Adrenal gland (tissue), 9 donors: ENCODE measurements at regions not wholly inside any gene's neighbourhood (a gene's known extent, or its start where the extent isn't known, plus 50 kb on each side); places are given as distances from the start of the nearest gene placed in this dataset.

Source experiments
- DNase-seq, 7 donors: peaks; one replicate each; pipeline ENCODE4 v3.0.0-alpha.2; 2019 to 2020
- H3K27ac ChIP-seq, 5 donors: fragments of 200-600 bp; sonication (generic) in 4 of 5; 1 replicate in 3 of 5; 2 replicates in 2 of 5; pipeline versions ENCODE4 v1.5.1 to v1.8.0; 2016 to 2020; ENCODE audit warnings: mild to moderate bottlenecking in 1 of 5
- H3K27me3 ChIP-seq: fragments of 200-600 bp; 2 replicates; pipeline ENCODE4 v1.8.0; 2021
- H3K36me3 ChIP-seq, 2 donors: fragments of 200-600 bp; replicated peaks in 1 of 2; 1 replicate in 1 of 2; 2 replicates in 1 of 2; pipeline versions ENCODE4 v1.5.1 to v1.8.0; 2018 to 2022
- H3K4me1 ChIP-seq, 2 donors: fragments of 200-600 bp; replicated peaks in 1 of 2; 1 replicate in 1 of 2; 2 replicates in 1 of 2; pipeline versions ENCODE4 v1.5.1 to v1.8.0; 2018 to 2021
- H3K4me3 ChIP-seq, 4 donors: fragments of 200-600 bp; sonication (generic) in 3 of 4; one replicate each; pipeline ENCODE4 v1.5.1; 2016 to 2018
- H3K9me3 ChIP-seq, 3 donors: fragments of 200-600 bp; sonication (generic) in 1 of 3; replicated peaks in 1 of 3; 1 replicate in 2 of 3; 2 replicates in 1 of 3; pipeline versions ENCODE4 v1.5.1 to v1.8.0; 2016 to 2021
- POLR2A ChIP-seq, 2 donors: fragments of 450-650 bp; IDR thresholded peaks; one replicate each; pipeline ENCODE4 v1.6.1; 2017; ENCODE audit warnings: antibody characterized with exemption in 2 of 2, mild to moderate bottlenecking in 2 of 2, moderate library complexity in 1 of 2
- WGBS, 4 donors: extraction: QIAGEN DNeasy Blood & Tissue Kit in 2 of 4; methylation state at CpG; one replicate each; pipeline versions ENCODE4 v1.1.5 to v1.1.7; 2013 to 2017; 5-methylcytosine and 5-hydroxymethylcytosine counted together
- intact Hi-C, 2 donors: fragments of 100-400 bp; cut with DNase I; formaldehyde crosslinking; loops; one replicate each; pipeline versions ENCODE4 v1.14.1 to v1.15.0; 2022 to 2023
- TF ChIP-seq, protein P1 (sequence below), 6 experiments: fragments of 450-650 bp in 4 of 6; fragments of 200-600 bp in 2 of 6; sonication (generic) in 1 of 6; IDR thresholded peaks; 1 replicate in 5 of 6; 2 replicates in 1 of 6; pipeline versions ENCODE4 v1.5.1 to v1.8.0; 2016 to 2021; ENCODE audit warnings: antibody characterized with exemption in 6 of 6, mild to moderate bottlenecking in 2 of 6, moderate library complexity in 1 of 6
- donor health status: healthy with polysubstance abuse.
- donor health status: Bipolar disorder and iron deficiency.
- donor health status: DM: yes; HTN: yes; CAD: no.
- donor health status: DM: no; HTN: no; CAD: no.
- donor health status: DM: no; HTN: no; CAD: no.

DNA sequence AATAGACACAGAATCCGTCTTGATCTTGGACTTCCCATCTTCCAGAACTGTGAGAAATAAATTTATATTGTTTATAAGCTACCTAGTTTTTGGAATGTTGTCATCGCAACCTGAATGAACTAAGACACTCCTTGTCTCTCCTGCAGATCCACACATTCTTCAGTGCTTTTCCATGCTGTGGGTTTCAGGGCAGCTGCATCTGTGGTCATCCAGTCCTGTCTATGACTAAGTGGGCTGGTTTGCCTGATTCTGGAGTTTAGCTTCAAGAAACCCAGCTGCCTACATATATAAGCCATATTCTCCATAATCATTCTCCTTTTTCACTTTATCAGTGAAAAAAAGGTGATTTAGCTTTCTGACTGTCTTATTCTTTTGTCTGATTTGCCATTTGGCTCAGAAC, 170.3 kb upstream of the KIT start:
- Histone ChIP-seq H3K36me3 (no peaks in the 10 kb centered on the region), H3K4me1 (no peaks in the 10 kb centered on the region), H3K27me3 (no peaks in the 10 kb centered on the region), H3K4me3 (no peak overlapping the region), H3K9me3 (no peaks in the 10 kb centered on the region), H3K27ac (no peak overlapping the region)
- no peak for DNase-seq
- intact Hi-C loops: no loop called here
- 79 to 95% (median 89%) methylated on average over 2 of the region's 2 CpGs for WGBS, 4 donors
- no peak for TF ChIP-seq POLR2A (IDR thresholded peaks at IDR 0.05)
- TF ChIP-seq, protein P1, sequence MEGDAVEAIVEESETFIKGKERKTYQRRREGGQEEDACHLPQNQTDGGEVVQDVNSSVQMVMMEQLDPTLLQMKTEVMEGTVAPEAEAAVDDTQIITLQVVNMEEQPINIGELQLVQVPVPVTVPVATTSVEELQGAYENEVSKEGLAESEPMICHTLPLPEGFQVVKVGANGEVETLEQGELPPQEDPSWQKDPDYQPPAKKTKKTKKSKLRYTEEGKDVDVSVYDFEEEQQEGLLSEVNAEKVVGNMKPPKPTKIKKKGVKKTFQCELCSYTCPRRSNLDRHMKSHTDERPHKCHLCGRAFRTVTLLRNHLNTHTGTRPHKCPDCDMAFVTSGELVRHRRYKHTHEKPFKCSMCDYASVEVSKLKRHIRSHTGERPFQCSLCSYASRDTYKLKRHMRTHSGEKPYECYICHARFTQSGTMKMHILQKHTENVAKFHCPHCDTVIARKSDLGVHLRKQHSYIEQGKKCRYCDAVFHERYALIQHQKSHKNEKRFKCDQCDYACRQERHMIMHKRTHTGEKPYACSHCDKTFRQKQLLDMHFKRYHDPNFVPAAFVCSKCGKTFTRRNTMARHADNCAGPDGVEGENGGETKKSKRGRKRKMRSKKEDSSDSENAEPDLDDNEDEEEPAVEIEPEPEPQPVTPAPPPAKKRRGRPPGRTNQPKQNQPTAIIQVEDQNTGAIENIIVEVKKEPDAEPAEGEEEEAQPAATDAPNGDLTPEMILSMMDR (IDR thresholded peaks at IDR 0.05): no peak

- H3K4me3 ChIP-seq: no peak overlapping the region
- H3K27me3 ChIP-seq: no peaks in the 10 kb centered on the region
- H3K36me3 ChIP-seq: no peaks in the 10 kb centered on the region
- no peaks in the 10 kb centered on the region for H3K4me1 ChIP-seq
- H3K9me3 ChIP-seq: no peaks in the 10 kb centered on the region
- intact Hi-C loops: no loop called here
- peak in 1 of 7 donors; percentile 23 for DNase-seq
- 70 to 96% (median 83%) methylated on average over 3 of the region's 3 CpGs for WGBS, 4 donors
- TF ChIP-seq, protein P1 (IDR thresholded peaks at IDR 0.05): no peak
- TF ChIP-seq POLR2A (IDR thresholded peaks at IDR 0.05): no peak
- no peak overlapping the region for H3K27ac ChIP-seq
These were observed 163.9 kb upstream of the KIT start for GRCh38 chr4:54493862-54494261.

DNA sequence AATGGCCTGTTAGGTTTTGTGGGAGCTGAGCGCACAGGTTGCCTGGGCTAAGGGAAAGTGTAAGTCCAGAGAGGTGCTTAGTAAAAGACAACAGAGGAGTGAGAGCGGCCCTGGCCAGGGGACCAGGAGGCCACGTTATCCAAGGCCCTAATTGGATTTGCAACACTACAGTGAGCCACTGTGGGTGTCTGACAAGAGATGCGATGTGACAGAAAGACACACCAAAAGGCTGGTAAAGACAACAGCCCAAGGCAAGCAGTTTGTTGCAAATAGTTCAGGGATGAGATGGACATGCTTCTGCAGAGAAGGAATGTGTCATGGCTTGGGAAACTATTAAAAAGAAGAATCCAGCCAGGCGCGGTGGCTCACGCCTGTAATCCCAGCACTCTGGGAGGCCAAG, 162.7 kb upstream of the KIT start:
- Histone ChIP-seq H3K9me3 (no peaks in the 10 kb centered on the region), H3K27ac (no peak overlapping the region), H3K4me3 (no peak overlapping the region), H3K27me3 (no peaks in the 10 kb centered on the region), H3K4me1 (no peaks in the 10 kb centered on the region), H3K36me3 (no peaks in the 10 kb centered on the region)
- TF ChIP-seq, protein P1 (IDR thresholded peaks at IDR 0.05): no peak
- TF ChIP-seq POLR2A (IDR thresholded peaks at IDR 0.05): no peak
- DNase-seq: no peak
- 81 to 91% (median 90%) methylated on average over 7 of the region's 7 CpGs for WGBS, 4 donors
- intact Hi-C loops: no loop called here

- intact Hi-C loops: no loop called here
- no peaks in the 10 kb centered on the region for H3K27me3 ChIP-seq
- no peaks in the 10 kb centered on the region for H3K4me1 ChIP-seq
- DNase-seq: no peak
- TF ChIP-seq, protein P1 (IDR thresholded peaks at IDR 0.05): no peak
- H3K36me3 ChIP-seq: no peaks in the 10 kb centered on the region
- H3K9me3 ChIP-seq: no peaks in the 10 kb centered on the region
- no peak overlapping the region for H3K4me3 ChIP-seq
- 92 to 97% (median 94%) methylated on average over 3 of the region's 3 CpGs for WGBS, 4 donors
- no peak overlapping the region for H3K27ac ChIP-seq
These were observed 162.1 kb upstream of the KIT start for GRCh38 chr4:54495641-54496040.
